ENCODE measurements at regions not wholly inside any gene's neighbourhood (a gene's known extent, or its start where the extent isn't known, plus 50 kb on each side); places are given as distances from the start of the nearest gene placed in this dataset.
A peak's percentile ranks its signal among the peaks of the same experiment; 100 is the strongest.

DNA sequence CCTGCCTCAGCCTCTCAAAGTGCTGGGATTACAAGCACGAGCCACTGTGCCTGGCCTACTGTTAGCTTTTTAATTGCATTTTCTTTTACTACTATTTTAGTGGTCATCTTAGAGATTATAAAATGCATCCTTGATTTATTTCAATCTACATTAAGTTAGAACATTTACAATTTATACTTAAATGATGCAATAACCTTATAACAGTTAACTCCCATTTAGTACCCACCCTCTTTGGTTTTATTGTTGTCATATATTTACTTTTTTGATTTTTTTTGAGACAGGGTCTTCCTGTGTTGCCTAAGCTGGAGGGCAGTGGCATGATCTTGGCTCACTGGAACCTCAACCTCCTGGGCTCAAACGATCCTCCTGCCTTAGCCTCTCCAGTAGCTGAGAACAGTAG, 77.3 kb downstream of the PPCDC start:
- TF ChIP-seq, protein P1, sequence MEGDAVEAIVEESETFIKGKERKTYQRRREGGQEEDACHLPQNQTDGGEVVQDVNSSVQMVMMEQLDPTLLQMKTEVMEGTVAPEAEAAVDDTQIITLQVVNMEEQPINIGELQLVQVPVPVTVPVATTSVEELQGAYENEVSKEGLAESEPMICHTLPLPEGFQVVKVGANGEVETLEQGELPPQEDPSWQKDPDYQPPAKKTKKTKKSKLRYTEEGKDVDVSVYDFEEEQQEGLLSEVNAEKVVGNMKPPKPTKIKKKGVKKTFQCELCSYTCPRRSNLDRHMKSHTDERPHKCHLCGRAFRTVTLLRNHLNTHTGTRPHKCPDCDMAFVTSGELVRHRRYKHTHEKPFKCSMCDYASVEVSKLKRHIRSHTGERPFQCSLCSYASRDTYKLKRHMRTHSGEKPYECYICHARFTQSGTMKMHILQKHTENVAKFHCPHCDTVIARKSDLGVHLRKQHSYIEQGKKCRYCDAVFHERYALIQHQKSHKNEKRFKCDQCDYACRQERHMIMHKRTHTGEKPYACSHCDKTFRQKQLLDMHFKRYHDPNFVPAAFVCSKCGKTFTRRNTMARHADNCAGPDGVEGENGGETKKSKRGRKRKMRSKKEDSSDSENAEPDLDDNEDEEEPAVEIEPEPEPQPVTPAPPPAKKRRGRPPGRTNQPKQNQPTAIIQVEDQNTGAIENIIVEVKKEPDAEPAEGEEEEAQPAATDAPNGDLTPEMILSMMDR (IDR thresholded peaks at IDR 0.05) = no peak
- H3K9me3 Mint-ChIP-seq = no peaks in the 10 kb centered on the region
- peaks cover 5% of the 10 kb centered on the region; the same call in 1 of the 2 replicates for H3K36me3 Mint-ChIP-seq (ENCODE audit: low read depth)
- H3K4me3 Mint-ChIP-seq = no peak overlapping the region
- no peak overlapping the region for H3K27ac Mint-ChIP-seq
- no peak for DNase-seq
- peaks cover 7% of the 10 kb centered on the region for H3K27me3 Mint-ChIP-seq (ENCODE audit: insufficient read depth)
- peaks cover 14% of the 10 kb centered on the region for H3K4me1 Mint-ChIP-seq (ENCODE audit: low read depth)

DNA sequence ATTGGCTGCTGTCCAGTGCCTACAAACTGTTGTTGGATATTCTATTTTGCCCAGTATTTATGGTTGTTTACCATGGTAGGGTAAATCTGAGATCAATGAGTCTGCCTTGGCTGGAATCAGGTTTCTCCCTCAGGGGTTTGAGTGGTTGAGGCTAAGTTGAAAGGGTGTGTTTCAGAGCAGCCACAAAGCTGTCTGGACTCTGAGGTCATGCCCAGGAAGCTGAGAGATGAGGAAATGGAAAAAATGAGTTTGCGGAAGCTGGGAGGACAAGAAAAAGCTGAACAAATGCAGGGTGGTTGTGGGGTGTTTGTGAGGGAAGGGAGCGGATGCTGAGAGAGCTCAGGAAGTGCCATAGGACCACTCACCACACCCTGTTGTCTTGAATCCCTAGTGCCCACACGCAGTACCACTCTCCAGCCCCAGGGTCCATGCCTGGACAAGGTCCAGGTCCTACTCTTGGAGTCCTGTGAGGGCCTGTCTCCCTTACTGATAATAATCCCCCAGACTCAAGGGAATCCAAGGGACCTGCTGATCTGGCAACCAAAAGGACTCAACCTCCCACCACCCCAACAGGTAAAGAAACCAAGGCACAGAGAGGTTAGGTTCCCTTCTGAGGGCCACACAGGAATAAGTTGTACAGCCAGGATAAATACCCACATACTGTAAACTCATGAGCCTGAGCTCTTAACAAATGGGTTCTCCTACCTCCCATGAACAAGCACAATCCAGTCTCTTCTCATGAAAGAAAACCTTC, 81.6 kb downstream of the PPCDC start:
- Mint-ChIP-seq H3K9me3 (no peaks in the 10 kb centered on the region), H3K4me1 (ENCODE audit: low read depth) (peaks cover 48% of the 10 kb centered on the region), H3K4me3 (peak overlapping the region; percentile 55), H3K27me3 (ENCODE audit: insufficient read depth) (peaks cover 4% of the 10 kb centered on the region), H3K36me3 (ENCODE audit: low read depth) (peaks cover 5% of the 10 kb centered on the region; the same call in 1 of the 2 replicates), H3K27ac (peak overlapping the region; percentile 95)
- TF ChIP-seq, protein P1 (IDR thresholded peaks at IDR 0.05) = peak; percentile 20; the same call in 1 of the 2 replicates
- peak; percentile 97 for DNase-seq

DNA sequence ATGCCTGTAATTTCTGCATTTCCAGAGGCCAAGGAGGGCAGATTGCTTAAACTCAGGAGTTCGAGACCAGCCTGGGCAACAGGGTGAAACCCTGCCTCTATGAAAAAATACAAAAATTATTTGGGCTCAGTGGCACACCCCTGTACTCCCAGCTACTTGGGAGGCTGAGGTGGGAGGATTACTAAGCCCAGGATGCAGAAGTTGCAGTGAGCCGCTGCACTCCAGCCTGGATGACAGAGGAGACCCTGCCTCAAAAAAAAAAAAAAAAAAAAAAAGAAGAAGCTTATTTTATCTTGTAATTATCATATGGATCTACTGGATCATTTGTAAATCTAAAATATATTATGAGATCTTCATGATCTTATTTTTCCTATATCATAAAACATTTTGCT, 84.1 kb downstream of the PPCDC start:
- peak overlapping the region; percentile 81; the same call in 1 of the 2 replicates for H3K27ac Mint-ChIP-seq
- no peak overlapping the region for H3K4me3 Mint-ChIP-seq
- peaks cover 7% of the 10 kb centered on the region for H3K27me3 Mint-ChIP-seq (ENCODE audit: insufficient read depth)
- TF ChIP-seq, protein P1 (IDR thresholded peaks at IDR 0.05) = no peak
- no peak for DNase-seq
- H3K9me3 Mint-ChIP-seq = no peaks in the 10 kb centered on the region
- peaks cover 48% of the 10 kb centered on the region for H3K4me1 Mint-ChIP-seq (ENCODE audit: low read depth)
- H3K36me3 Mint-ChIP-seq (ENCODE audit: low read depth) = peaks cover 5% of the 10 kb centered on the region; the same call in 1 of the 2 replicates

DNA sequence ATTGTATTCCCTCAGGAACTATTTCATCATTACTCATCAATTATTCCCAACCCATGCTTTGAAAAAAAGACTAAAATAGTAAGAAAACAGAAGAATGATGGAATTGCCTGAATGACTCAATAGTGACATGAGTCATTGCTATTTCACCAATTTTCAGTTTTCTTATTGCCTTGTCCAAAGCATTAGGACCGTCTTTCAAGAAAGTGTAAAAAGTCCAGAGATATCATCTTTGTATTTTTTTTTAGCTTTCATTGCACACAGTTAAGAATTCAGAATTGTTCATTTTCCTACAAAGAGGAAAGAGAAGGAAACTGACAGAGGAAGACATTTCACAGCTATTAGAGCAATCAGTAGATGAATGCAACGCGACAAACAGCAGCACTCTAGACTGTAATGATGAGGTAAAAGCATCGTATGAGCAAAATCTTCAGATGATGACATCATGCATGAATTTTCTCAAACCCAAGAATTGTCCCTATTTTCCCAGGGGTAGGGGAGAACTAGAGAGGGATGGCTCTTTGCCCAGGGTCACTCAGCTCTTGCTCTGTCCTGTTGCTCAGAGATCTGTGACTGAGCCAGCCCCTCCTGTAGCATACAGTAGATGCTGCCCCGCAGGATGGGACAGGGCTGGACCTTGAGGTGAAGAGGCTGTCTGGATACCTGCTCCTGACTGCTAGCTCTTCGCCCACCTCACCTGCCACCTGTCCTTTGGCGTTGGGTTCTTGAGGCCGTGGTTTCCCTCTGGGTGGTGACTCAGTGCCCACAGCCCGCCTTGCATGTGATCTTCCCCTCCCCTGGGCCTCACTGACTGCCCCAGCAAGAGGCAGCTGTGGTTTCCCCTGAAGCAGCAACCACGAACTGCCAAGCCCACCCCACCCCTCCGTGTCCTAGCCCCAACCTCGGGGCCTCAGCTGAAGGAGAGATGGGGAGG, 84.8 kb downstream of the PPCDC start:
- Mint-ChIP-seq H3K4me3 (peak overlapping the region; percentile 49), H3K27ac (peak overlapping the region; percentile 81)

More for the DNA sequence above, 84.8 kb downstream of the PPCDC start:
- Mint-ChIP-seq H3K36me3 (ENCODE audit: low read depth) (peaks cover 12% of the 10 kb centered on the region), H3K27me3 (ENCODE audit: insufficient read depth) (peaks cover 13% of the 10 kb centered on the region), H3K4me1 (ENCODE audit: low read depth) (peaks cover 48% of the 10 kb centered on the region), H3K9me3 (peaks cover 4% of the 10 kb centered on the region)
- TF ChIP-seq, protein P1 (IDR thresholded peaks at IDR 0.05) = no peak
- peak; percentile 90 for DNase-seq
